ENCODE measurements at regions not wholly inside any gene's neighbourhood (a gene's known extent, or its start where the extent isn't known, plus 50 kb on each side); places are given as distances from the start of the nearest gene placed in this dataset.
"Not testable (repeated sequence)": the region's sequence is repeated elsewhere in the genome, so short reads cannot be mapped to it uniquely, and the experiment has no call there.

- TF ChIP-seq YY1 (IDR thresholded peaks at IDR 0.05; ENCODE audit: insufficient read depth, insufficient read length); ZNF274 (IDR thresholded peaks at IDR 0.05; ENCODE audit: low read depth, low read length); SUZ12 (IDR thresholded peaks at IDR 0.05; ENCODE audit: extremely low read depth, insufficient read depth, insufficient read length): not testable (repeated sequence)
Measured at GRCh38 chr15:84157857-84158256, 77.7 kb upstream of the GOLGA6L4 start.
